ENCODE measurements at regions not wholly inside any gene's neighbourhood (a gene's known extent, or its start where the extent isn't known, plus 50 kb on each side); places are given as distances from the start of the nearest gene placed in this dataset.
"Not testable (repeated sequence)": the region's sequence is repeated elsewhere in the genome, so short reads cannot be mapped to it uniquely, and the experiment has no call there.

- DNase-seq (ENCODE audit: insufficient read length, low spot score) (no peak), FAIRE-seq (no peak)
Observed at GRCh38 chr7:84744385-84744784, 442.5 kb downstream of the SEMA3D start.

- no peak for DNase-seq (ENCODE audit: insufficient read length, low spot score)
- FAIRE-seq: no peak
Observed at GRCh38 chr7:84738583-84739150, 448.2 kb downstream of the SEMA3D start.

GRCh38 chr7:84735677-84736076 lies 451.2 kb downstream of the SEMA3D start:
- no peak for DNase-seq (ENCODE audit: insufficient read length, low spot score)
- no peak for FAIRE-seq

DNA sequence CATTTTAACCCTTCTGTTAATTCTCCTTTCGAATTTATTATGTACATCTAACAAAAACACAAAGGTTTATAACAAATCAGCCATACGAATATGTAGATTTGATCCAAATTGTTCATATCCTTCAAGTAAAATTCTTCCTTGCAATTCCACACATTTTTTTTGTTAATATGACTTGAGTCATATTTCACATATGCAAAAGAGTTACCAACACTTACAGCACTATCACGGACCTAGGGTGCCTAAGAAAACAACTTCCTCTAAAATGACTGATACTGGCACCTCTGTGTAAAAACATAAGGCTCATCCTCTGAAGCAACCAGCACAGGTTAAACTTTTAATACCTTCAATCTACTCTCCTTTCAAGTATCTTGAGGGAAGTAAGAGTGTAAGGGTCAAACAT lies 451.8 kb downstream of the SEMA3D start:
- DNase-seq (ENCODE audit: insufficient read length, low spot score): no peak
- no peak for FAIRE-seq

DNA sequence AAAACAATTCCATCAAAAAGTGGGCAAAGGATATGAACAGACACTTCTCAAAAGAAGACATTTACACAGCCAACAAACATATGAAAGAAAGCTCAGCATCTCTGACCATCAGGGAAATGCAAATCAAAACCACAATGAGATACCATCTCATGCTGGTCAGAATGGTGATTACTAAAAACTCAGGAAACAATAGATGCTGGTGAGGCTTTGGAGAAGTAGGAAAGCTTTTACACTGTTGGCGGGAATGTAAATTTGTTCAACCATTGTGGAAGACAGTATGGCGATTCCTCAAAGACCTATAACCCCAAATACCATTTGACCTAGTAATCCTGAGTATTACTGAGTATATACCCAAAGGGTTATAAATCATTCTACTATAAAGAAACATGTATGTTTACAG lies 452.9 kb downstream of the SEMA3D start:
- FAIRE-seq; DNase-seq (ENCODE audit: insufficient read length, low spot score): not testable (repeated sequence)

GRCh38 chr7:84730864-84731263 lies 456.0 kb downstream of the SEMA3D start:
- DNase-seq (ENCODE audit: insufficient read length, low spot score); FAIRE-seq: not testable (repeated sequence)

DNA sequence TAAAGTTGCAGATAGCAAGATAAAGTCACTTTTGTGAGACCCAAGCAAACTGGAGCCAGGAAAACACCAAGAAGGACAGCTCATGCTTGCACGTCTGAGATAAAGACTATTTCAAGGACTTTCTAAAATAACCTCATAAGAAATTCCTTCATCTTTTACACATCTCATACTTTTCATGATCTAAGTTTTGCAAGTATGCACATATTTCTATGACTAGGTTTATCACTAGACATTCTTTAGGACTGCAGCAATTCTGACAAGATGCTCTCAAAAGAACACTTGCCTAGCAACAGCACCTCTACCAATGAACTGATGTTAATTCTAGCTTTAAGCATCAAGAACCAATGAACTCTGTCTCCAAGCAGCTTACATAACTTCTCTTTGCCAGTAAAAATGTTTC lies 457.6 kb downstream of the SEMA3D start:
- DNase-seq (ENCODE audit: insufficient read length, low spot score): no peak
- FAIRE-seq: no peak

- DNase-seq (ENCODE audit: insufficient read length, low spot score) (no peak), FAIRE-seq (no peak)
Observed at GRCh38 chr7:84722734-84723133, 464.1 kb downstream of the SEMA3D start.

DNA sequence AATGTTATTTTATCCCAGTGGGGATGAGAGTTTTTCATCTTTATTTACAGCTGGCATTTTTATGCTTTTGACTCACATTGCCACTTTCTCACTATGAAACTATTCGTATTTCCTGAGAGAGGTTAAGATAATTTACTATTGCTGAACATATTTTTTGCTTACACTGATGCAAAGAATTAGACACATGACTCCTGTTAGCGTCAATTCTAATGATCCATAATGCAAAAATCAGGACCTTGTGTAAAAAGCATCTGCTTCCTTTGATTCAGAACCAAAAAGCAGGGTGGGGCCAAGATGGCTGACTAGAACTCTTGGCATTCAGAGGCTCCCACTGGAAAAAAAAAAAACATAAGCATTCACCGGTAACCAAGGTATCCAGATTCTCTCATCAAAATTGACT lies 464.8 kb downstream of the SEMA3D start:
- no peak for DNase-seq (ENCODE audit: insufficient read length, low spot score)
- no peak for FAIRE-seq

- no peak for FAIRE-seq
- no peak for DNase-seq (ENCODE audit: insufficient read length, low spot score)
Observed at GRCh38 chr7:84720456-84721097, 466.3 kb downstream of the SEMA3D start.

DNA sequence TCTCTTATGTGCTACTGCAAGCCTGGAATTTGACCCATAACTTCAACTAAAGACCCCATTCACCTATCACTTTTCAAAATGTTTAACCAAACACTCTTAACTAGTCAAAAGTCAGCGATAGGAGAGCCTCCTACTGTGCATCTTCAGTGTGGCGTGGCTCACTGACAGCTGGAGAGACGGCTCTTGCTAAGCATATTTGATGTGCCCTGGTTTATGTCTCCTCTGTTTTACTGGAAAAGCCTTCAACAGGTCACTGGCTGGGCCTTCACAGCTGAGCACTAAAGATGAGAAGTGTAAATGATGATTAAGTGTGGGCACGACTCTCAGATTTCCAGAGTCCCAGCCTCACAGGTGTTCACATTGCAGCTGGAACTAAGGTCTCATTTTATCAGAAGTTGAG lies 472.1 kb downstream of the SEMA3D start:
- FAIRE-seq: no peak
- no peak for DNase-seq (ENCODE audit: insufficient read length, low spot score)

DNA sequence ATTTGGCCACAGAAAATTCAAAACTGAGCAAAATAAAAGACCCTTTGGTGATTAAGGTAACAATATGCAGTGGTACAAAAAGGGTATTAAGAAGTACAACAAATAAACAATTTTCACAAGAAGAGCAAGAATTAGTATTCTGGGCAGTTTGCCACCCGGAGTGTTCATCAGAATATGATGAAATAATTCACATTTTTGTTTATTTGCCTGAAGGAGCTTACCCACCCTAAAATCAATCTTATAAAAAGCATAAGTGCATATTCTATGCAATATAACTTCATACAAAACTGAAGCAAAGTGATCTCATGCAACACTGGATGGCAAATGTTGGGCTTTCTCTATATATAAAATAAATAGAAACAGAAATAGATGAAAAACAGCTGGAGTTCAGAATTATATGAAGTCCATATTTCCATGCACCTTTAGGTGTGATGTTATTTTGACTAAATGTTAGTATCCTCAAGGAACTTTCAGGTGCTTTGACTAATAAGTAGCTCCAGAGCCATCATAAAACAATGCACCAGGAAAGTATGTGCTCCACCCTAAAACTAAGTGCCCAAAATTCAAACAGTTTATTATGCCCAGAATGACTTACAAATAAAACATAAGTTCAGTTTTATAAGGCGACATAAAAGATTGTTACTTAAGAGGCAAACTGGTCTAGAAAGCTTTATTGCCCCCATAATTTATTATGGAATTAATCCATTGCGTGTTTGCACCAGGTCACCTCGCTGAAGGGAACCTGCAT lies 474.3 kb downstream of the SEMA3D start:
- FAIRE-seq: no peak
- DNase-seq (ENCODE audit: insufficient read length, low spot score): no peak

- FAIRE-seq: not testable (repeated sequence)
Observed at GRCh38 chr7:84710538-84710937, 476.3 kb downstream of the SEMA3D start.

GRCh38 chr7:84705706-84706105 lies 481.1 kb downstream of the SEMA3D start:
- no peak for DNase-seq (ENCODE audit: insufficient read length, low spot score)
- FAIRE-seq: no peak

More at GRCh38 chr7:84710538-84710937, 476.3 kb downstream of the SEMA3D start:
- not testable (repeated sequence) for DNase-seq (ENCODE audit: insufficient read length, low spot score)

DNA sequence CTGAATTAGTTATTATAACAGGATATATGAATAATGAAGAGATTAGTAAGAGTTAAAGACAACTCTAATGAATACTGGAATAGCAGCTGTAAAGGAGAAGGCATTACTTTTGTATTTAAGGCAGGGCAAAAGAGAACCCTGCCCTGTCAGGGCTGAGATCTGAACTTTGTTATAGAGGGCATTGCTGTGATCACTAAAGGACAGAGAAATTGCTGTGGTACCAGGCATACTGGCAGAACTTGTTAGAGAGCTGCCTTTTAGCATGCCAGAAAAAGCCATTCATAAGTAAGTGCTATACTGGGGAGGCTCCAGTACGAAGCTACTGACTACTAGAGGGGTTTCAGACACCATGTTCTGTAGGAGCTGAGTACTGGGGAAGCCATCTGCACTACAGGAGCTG lies 481.8 kb downstream of the SEMA3D start:
- FAIRE-seq (no peak), DNase-seq (ENCODE audit: insufficient read length, low spot score) (no peak)

GRCh38 chr7:84704380-84704779 lies 482.5 kb downstream of the SEMA3D start:
- DNase-seq (ENCODE audit: insufficient read length, low spot score) (no peak), FAIRE-seq (no peak)

GRCh38 chr7:84701524-84702306 lies 485.1 kb downstream of the SEMA3D start:
- FAIRE-seq: no peak

DNA sequence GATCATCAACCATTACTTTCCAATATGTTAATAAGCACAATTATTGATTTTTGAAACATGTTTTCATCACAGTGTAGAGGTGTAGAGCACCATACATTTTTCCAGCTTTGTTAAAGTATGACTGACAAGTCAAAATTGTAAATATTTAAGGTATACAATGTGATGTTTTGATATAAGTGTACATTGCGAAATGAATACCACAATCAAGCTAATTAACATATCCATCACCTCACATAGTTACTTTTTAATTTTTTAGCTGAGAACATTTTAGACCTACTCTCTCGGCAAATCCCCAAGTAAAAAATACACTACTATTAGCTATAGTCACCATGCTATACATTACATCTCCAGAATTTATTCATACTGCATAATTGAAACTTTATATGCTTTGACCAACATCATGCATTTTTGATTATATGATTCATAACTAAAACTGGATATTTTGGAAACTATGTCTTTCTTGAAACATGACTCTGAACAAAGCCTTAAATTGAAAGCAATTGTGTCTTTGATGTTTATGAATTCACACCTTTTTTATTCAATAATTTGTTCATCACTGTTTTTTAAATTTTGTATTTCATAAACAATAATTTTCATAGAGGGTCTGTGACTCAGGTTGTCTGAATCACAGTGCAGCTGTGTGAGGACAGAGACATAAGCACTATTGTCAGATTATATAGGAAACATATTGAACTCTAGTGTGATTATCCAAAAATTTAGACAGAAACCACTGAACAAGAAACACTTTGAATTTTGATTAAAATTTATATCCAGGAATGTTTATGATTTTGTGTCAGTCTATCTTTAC lies 486.1 kb downstream of the SEMA3D start:
- DNase-seq (ENCODE audit: insufficient read length, low spot score): no peak

More at GRCh38 chr7:84701524-84702306, 485.1 kb downstream of the SEMA3D start:
- DNase-seq (ENCODE audit: insufficient read length, low spot score): peak; percentile 8

GRCh38 chr7:84697506-84697905 lies 489.4 kb downstream of the SEMA3D start:
- no peak for FAIRE-seq

More for the DNA sequence above, 486.1 kb downstream of the SEMA3D start:
- no peak for FAIRE-seq

GRCh38 chr7:84693483-84693882 lies 493.4 kb downstream of the SEMA3D start:
- FAIRE-seq (no peak), DNase-seq (ENCODE audit: insufficient read length, low spot score) (no peak)

More at GRCh38 chr7:84697506-84697905, 489.4 kb downstream of the SEMA3D start:
- no peak for DNase-seq (ENCODE audit: insufficient read length, low spot score)

All from HTR-8/SVneo (cell line).